LNCaP clone FGC (cell line): ENCODE measurements at regions not wholly inside any gene's neighbourhood (a gene's known extent, or its start where the extent isn't known, plus 50 kb on each side); places are given as distances from the start of the nearest gene placed in this dataset.

Experiments used
- DNase-seq: peaks from one replicate; pipeline ENCODE4 v3.0.0-alpha.2; 2011; ENCODE audit warnings: low read depth
- H3K4me3 ChIP-seq: 2 replicates; pipeline ENCODE4 v1.5.1; 2011; ENCODE audit warnings: mild to moderate bottlenecking, low read depth, low read length, control low read depth
- TF ChIP-seq, protein P1 (sequence below): IDR thresholded peaks from 2 replicates; pipeline ENCODE4 v1.5.1; 2012; ENCODE audit warnings: mild to moderate bottlenecking; ENCODE audit not compliant: control insufficient read depth, insufficient read depth; ENCODE audit errors: extremely low read depth

DNA sequence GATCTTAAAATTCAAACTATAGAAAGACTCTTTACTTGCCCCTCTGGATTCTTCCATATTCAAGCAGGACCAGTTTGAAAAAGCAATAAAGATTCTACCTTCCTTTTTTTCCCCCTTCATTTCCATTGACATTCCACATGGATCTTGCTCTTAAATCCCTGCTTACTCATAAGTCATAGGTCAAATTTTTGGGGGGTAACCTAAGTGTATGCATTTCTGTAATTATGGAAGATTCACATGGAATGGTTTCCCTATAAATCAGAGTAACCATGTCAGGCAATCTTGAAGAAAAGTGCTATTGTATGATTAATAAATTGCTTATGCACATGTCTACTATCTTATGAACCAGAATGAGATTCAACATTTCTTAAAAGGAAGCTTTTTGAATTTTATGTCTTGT is 551.0 kb downstream of the HAO1 start:
- DNase-seq: no peak
- TF ChIP-seq, protein P1, sequence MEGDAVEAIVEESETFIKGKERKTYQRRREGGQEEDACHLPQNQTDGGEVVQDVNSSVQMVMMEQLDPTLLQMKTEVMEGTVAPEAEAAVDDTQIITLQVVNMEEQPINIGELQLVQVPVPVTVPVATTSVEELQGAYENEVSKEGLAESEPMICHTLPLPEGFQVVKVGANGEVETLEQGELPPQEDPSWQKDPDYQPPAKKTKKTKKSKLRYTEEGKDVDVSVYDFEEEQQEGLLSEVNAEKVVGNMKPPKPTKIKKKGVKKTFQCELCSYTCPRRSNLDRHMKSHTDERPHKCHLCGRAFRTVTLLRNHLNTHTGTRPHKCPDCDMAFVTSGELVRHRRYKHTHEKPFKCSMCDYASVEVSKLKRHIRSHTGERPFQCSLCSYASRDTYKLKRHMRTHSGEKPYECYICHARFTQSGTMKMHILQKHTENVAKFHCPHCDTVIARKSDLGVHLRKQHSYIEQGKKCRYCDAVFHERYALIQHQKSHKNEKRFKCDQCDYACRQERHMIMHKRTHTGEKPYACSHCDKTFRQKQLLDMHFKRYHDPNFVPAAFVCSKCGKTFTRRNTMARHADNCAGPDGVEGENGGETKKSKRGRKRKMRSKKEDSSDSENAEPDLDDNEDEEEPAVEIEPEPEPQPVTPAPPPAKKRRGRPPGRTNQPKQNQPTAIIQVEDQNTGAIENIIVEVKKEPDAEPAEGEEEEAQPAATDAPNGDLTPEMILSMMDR: no peak
- no peak overlapping the region for H3K4me3 ChIP-seq

DNA sequence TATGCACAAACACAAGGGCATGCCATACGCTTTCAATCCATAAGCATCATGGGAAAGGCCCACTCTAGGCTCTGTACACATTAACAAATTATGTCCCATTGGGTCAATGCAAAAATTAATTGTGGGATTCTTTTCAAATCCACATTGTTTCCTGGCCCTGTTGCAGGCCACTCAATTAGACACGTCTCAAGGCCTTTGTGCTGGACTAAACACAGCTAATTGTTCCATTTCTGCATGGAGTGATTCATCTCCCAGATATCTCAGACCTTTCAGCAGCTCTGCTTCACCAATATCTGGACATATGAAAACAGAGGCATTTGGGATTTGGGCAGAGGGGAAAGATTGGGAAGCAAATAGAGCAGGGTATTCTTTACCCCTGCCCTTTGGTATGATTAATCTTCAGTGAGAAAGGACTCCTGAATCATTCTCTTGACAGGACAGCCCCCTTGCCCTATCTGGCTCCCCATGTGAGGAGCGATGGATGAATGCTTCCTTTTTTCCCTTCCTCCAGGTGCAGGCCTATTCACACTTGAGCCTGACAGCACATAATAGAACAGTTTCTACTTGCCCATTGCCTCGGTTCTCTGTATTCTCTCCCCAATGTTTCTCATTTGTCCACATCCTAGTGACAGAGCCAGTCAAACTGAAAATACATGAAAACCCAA is 547.6 kb downstream of the HAO1 start:
- TF ChIP-seq, protein P1: no peak
- DNase-seq: no peak
- H3K4me3 ChIP-seq: no peak overlapping the region

- H3K4me3 ChIP-seq: no peak overlapping the region
- TF ChIP-seq, protein P1: no peak
- no peak for DNase-seq
Observed at GRCh38 chr20:7399114-7399513, 541.1 kb downstream of the HAO1 start.

DNA sequence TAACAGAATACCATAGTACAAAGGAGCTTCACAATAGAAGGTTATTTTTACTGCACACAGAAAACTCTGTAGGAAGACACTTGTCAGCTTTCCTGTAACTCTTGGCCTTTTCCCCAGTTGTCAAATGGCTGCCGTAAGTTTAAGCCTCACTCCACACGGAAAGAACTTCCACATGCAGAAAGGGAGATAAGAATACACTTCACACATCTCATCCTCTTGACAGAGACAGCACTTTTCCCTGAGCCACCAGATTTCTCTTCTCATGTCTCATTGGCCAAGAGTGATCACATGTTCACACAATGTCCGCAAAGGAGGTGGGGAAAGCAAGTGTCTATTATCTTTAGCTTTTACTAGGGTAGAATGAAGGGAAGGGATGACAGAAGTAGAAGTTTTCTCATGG is 540.7 kb downstream of the HAO1 start:
- DNase-seq: no peak
- TF ChIP-seq, protein P1: no peak
- no peak overlapping the region for H3K4me3 ChIP-seq

DNA sequence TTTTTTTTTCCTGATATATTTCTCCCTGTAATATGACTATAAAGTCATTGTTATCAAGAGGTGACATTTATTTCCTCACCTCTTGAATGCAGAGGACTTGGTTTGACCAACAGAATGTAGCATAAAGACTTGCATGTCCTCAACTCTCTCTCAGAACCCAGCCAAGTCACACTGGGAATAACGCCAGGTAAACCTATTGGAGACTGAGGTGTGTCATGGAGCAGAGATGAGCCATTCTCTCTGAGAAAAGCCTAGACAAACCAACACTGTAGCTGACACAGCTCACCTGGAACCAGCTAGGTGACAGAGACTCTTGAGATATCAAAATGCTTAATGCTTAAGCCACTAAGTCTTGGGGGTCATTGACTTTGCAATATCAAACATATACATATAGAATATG is 533.6 kb downstream of the HAO1 start:
- no peak for DNase-seq
- no peak overlapping the region for H3K4me3 ChIP-seq
- TF ChIP-seq, protein P1: no peak

DNA sequence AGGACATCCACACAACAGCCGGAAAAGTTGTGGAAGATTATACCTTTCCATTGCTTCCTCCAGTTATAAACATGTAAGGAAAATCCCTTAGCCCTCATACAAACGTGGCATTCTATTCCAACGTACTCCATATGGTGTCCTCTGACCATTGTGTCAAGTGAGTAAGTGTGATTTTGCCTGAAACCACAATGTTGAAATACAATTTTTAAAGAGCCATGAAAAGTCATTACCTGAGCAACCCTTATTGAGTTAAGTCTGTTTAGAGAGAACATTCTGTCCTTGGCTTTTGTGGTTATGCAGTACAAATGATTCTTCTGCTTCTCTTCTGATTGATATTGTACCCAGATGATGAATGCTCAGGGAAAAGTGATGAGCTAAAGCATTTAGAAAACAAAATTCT is 530.1 kb downstream of the HAO1 start:
- no peak overlapping the region for H3K4me3 ChIP-seq
- TF ChIP-seq, protein P1: no peak
- no peak for DNase-seq

DNA sequence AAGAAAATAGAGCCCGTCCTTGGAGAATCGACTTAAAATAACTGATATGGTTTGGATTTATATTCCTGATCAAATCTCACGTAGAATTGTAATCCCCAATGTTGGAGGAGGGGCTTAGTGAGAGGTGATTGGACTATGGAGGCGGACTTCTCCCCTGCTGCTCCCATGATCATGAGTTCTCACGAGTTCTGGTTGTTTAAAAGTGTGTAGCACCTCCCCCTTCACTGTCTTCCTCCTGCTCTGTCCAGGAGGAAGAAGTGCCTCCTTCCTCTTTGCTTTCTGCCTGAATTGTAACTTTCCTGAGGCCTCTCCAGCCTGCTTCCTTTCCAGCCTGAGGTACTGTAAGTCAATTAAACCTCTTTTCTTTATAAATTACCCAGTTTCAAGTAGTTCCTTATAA is 529.2 kb downstream of the HAO1 start:
- no peak for DNase-seq
- H3K4me3 ChIP-seq: no peak overlapping the region
- TF ChIP-seq, protein P1: no peak
